ENCODE measurements at regions not wholly inside any gene's neighbourhood (a gene's known extent, or its start where the extent isn't known, plus 50 kb on each side); places are given as distances from the start of the nearest gene placed in this dataset.

DNA sequence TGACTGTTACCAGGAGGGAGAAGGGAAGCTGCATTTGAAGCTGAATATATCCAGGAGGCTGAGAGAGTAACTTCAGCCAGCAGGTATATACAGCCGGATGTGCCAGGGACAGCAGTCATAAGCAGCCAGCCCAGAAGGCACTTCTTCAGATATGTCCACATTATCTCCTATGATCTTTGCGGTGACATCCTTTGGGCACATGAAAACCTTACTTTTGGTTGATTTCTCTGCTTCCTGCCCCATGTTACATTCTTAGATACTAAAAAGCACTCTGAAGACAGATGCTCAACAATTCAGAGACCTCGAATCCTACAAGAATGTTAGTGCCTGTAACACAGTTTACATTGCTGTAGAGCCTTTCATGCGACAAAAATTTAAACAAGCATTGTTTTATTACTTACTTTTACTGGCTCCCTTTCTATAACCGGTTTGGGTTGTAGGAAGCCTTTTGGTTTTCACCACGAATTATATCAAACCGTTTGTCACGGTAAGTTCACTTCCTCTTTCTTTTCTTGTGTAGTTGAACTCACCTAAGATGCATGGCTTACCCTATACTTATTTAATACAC lies 50.3 kb upstream of the TLK1 start:
- TF ChIP-seq POLR2AphosphoS5 (IDR thresholded peaks at IDR 0.05; ENCODE audit: low read depth, low read length) (no peak), POLR2A (IDR thresholded peaks at IDR 0.05; ENCODE audit: low read depth, low read length) (no peak)

Measured in GM12892 (cell line).